GM13977 (cell line): ENCODE measurements at regions not wholly inside any gene's neighbourhood (a gene's known extent, or its start where the extent isn't known, plus 50 kb on each side); places are given as distances from the start of the nearest gene placed in this dataset.

ENCODE experiments used
- DNase-seq: peaks from one replicate; pipeline ENCODE4 v3.0.0; 2012; ENCODE audit warnings: low spot score
- in situ Hi-C: fragments of 300-500 bp; cut with MboI; formaldehyde crosslinking; loops from one replicate; pipeline ENCODE4 v1.12.0; 2022; ENCODE audit warnings: low sequenced_read_pairs, low pct_unique_long_range_greater_than_20kb, mixed read lengths, inconsistent platforms; ENCODE audit not compliant: unreplicated experiment
- TF ChIP-seq, protein P1 (sequence below): IDR thresholded peaks from 2 replicates; pipeline ENCODE4 v1.5.1; 2012; ENCODE audit warnings: mild to moderate bottlenecking, control low read depth; ENCODE audit not compliant: insufficient read depth; ENCODE audit errors: extremely low read depth, missing control alignments

DNA sequence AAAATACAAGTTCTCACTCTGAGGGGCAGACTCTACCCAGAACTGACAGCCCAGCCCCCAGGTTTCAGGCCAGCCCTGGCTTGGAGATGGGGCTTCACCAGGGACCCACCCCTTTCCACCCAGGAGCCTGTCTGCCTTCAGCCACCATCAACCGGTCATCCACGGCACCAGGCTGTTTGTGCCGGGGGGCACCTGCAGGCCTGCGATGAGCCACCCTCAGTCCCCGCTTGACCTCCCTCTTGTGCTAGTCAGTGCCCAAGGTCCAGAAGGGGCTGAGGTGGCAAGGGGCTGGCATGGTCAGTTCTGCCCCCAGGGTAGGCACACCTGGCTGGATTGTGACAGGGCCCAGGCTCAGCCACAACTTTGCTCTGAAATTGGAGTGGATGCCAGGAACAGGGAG lies 82.1 kb downstream of the ADRA2C start:
- DNase-seq, result no peak
- TF ChIP-seq, protein P1, sequence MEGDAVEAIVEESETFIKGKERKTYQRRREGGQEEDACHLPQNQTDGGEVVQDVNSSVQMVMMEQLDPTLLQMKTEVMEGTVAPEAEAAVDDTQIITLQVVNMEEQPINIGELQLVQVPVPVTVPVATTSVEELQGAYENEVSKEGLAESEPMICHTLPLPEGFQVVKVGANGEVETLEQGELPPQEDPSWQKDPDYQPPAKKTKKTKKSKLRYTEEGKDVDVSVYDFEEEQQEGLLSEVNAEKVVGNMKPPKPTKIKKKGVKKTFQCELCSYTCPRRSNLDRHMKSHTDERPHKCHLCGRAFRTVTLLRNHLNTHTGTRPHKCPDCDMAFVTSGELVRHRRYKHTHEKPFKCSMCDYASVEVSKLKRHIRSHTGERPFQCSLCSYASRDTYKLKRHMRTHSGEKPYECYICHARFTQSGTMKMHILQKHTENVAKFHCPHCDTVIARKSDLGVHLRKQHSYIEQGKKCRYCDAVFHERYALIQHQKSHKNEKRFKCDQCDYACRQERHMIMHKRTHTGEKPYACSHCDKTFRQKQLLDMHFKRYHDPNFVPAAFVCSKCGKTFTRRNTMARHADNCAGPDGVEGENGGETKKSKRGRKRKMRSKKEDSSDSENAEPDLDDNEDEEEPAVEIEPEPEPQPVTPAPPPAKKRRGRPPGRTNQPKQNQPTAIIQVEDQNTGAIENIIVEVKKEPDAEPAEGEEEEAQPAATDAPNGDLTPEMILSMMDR, result no peak
- in situ Hi-C loops, result no loop called here

DNA sequence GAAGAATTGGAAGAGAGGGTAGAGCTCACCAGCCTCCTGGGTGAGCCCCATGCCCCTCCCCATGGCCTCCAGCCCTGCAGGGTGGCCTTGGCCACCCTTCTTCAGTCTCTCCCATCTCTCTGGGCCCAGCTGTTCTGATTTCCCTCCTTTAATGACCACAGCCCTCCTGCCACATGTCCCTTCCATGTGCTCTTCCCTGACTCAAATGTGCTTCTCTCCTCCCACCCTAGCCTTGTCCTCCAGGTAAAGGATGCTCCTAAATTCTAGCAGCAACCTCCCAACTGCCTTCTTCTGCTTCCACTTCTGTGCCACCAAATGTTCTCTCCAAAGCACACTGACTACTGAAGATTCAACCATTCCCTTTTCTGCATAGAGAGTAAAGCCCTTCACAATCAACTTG lies 83.0 kb downstream of the ADRA2C start:
- in situ Hi-C loops, result no loop called here
- no peak for DNase-seq
- TF ChIP-seq, protein P1, result no peak

DNA sequence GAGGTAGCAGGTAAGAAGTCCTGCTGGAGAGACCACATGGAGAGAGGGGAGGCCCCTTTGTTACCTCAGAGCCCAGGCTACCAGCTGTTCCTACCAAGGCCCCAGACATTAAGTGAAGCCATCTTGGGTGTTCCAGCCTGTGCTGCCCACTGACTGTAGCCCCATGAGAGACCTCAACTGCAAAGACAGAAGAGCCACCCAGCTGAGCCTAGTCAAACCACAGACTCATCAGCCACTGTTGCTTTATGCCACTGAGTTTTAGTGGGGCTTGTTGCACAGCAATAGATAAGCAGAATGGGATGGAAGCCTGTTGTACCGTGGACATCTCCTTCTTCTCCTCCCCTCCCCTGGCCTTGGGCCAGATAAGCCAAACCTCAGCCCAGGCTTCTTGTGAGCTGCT lies 83.9 kb downstream of the ADRA2C start:
- DNase-seq, result no peak
- in situ Hi-C loops, result no loop called here
- TF ChIP-seq, protein P1, result no peak

DNA sequence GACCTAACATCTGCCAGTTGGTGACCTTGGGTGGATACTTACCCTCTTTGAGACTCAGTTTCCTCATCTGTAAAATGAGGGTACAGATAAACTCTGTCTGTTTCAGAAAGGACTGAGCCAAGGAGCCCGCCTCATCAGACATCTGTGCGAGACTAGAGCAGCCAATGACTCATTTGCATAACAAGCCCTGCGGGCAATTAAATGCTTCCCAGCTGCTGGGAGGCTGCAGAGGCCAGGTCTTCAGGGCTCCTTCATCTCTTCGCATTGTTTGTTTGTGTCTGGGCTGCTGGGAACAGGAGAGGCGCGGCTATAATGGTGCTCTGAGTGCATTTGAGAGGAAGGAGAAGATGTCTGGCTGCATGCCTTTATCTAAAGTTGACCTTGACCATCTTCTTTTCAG lies 85.0 kb downstream of the ADRA2C start:
- no peak for DNase-seq
- in situ Hi-C loops, result no loop called here
- TF ChIP-seq, protein P1, result no peak

DNA sequence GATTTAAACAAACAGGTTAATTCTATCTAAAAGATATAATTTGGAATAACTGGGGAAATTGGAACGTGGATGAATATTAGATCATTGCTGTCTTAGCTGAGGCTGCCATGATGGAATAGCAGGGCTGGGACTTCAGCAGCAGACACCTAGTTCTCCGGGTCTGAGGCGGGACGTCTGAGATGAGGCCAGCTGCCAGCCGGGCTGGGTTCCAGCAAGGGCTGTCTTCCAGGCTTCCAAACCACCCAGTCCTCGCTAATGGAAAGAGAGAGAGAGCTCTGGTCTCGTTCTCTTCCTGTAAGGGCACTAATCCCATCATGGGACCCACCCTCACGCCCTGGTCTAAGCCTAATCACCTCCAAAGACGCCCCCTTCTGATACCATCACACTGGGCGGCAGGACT lies 85.7 kb downstream of the ADRA2C start:
- in situ Hi-C loops, result no loop called here
- no peak for DNase-seq
- TF ChIP-seq, protein P1, result no peak

DNA sequence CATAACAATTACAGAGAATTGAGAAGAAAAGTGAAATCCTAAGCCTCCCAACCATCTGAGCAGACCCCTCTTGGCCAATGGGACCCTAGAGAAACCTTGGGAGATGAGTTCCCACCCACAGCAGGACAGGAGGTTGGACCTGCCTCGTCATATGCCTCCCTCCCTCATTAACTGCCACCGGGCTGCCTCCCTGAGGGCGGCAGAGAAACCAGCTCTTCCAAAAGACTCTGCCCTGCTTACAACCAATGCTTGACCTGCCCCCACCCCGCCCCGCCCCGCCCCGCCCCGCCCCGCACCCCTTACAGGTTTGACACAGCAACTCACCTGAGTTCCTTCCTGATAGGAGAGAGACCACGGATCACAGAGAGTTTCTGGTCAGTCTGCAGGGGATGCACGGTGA lies 86.1 kb downstream of the ADRA2C start:
- TF ChIP-seq, protein P1, result no peak
- in situ Hi-C loops, result no loop called here
- no peak for DNase-seq

DNA sequence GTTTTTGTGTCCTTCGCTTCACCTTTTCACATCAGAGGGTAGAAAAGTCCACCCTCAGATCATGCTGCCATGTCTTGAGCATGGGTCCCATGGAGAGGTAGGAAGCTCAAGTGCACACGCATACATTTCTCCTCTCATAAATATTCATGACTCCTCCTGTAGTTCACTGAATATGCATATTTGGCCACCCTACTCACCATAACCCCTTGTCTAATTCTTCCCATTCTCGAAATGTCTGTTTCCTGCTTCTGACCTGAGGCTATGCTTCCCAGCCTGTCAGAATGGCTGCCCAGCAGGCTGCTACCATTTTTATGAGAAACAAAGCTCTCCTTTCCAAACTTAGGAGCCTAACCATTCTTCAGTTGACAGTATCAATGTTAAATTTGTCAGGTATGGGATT lies 86.5 kb downstream of the ADRA2C start:
- DNase-seq, result no peak
- in situ Hi-C loops, result no loop called here
- TF ChIP-seq, protein P1, result no peak
